NCI-H748 (cell line): ENCODE measurements at regions not wholly inside any gene's neighbourhood (a gene's known extent, or its start where the extent isn't known, plus 50 kb on each side); places are given as distances from the start of the nearest gene placed in this dataset.

Experiments
- DNase-seq: peaks from one replicate; lab custom pipeline; 2025; ENCODE audit not compliant: unreplicated experiment; lab: John Stamatoyannopoulos, UW

- no peak for DNase-seq
These were observed 215.4 kb upstream of the PGRMC2 start for GRCh38 chr4:128502818-128503527.

DNA sequence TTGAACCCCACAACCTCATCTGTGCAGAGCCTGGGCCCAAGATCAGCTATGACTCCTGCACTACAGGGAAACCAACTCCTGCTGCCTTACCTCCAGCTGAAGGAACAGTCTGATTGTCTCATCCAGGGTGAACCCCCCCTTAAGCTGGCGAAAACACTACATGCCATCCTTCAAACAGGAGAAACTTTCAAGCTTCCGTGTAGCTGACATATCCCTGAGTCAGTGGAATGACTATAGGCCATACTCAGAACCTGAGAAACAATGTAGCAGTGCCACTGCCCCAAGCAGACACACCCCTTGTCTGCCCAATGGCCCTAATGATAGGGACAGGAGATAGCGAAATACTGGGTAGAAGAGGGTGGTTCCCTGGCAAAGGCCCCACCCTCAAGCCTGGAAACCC, 213.6 kb upstream of the PGRMC2 start:
- no peak for DNase-seq

DNA sequence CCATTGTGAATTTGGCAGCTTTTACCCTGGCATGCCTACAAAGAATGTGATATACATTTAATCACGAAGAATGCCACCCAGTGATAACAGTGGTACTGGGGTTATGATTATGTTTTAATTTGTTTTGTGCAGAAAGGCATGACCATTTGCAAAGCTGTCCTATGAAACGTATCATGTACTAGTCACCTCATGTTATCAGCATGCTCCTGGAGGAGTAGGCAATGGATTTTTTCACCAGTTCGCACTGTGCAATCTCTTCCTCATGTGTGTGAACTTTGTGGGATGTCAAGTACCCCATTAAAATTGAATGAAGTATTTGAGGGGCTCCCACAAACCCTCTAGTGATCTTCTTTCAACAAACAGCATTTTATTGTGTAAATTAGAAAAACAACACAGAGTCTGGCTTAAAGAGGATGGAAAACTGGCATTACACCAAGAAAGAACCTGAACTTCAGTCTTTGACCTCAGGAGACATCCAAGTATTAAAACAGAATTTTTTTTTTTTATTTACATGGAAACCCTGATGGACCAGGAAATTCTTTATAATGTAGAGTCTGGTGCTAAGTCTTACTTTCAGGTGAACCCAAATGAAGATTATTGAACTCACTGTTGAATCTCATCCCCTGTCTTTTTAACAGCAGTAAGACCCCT, 200.6 kb upstream of the PGRMC2 start:
- no peak for DNase-seq

DNA sequence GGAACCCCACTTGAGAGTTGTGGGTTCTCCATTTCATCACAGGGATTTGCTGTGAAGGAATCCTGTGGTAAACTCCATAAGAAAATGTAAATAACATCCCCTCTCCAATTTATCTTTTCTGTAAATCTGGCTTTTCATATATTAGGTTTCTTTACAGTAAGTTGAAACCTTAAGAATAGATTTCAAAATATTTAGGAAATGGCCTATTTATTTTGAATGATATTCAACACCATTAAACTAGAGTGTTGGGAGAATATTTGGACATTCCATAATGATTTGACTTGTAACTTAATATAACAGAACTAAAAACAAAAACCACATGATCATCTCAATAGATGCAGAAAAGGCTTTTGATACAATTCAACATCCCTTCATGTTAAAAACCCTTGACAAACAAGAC, 197.3 kb upstream of the PGRMC2 start:
- DNase-seq, result no peak

DNA sequence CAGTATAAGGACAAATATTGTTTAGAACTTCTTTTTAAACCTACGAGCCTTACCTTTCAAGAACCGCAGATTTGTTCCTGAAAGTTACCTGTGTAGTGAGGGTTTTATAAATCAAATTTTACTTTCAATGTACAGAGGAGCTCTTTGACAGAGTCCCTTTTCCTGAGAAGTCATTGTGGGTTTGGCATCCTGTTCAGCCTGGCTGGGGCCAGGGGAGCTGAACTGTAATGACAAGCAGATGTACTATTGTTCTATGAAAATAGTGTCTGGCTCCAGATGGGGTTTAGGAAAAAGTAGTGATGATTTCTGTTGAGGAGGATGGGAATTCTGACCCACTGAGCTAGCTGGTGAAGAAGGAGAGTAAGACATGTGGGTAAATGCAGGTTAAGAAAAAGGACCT, 196.2 kb upstream of the PGRMC2 start:
- peak; percentile 8 for DNase-seq

DNA sequence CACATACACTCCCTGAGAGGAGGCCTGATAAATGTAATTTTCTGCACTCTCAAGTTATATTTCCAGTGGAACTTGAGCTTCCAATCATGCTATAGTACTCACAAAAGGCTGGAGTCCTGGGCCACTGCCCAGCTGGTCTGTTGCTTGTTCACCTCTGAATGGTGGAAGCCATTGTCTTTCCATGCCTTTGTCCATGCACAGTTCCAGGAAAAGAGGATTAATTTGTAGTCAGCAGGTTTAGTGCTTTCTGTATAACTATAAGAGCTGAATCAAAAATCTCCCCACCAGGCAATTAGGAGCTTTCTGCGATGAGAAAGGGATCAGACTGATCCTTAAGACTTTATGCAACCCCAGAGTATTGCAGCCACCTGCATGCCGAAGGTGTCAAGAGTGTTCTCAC, 195.4 kb upstream of the PGRMC2 start:
- peak; percentile 19 for DNase-seq

- no peak for DNase-seq
These were observed 194.3 kb upstream of the PGRMC2 start for GRCh38 chr4:128481752-128482480.

DNA sequence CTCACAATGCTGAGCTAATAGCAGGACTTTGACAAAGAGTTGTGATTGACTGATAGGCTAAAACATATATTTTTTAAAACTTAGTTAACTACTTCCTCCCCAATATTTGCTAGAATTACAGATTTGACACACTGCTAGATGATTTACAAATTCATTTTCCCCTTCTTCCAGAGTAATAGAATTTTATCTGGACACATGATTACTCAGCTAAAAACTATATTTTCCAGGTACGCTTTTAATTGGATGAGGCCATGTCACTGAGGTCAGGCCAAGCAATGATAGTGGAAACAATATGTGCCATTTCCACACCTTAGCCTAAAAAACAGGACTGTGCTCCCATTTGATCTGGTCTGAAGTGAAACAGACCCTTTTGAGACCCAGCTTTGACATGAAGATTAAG, 193.3 kb upstream of the PGRMC2 start:
- DNase-seq, result no peak

GRCh38 chr4:128477540-128477939, 189.9 kb upstream of the PGRMC2 start:
- DNase-seq, result no peak

DNA sequence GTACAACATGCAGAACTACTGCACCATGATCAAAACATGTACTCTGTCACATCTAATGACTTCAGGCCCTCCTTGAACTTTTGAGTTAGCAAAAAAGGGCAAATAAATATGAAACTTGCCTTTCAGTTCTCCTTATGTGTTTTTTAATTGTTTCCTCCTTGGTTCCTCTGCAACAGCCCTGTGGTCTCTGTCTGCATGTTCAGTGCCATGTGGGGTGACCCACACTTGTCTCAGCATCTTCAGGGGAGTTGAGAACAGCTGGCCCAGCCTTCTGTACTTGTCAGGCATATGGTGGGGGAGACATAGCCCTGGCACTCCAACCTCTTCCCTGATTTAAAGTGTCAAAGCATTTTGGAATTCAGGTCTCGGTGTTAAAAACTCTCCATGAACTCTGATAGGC, 188.0 kb upstream of the PGRMC2 start:
- no peak for DNase-seq

GRCh38 chr4:128471576-128471975, 184.0 kb upstream of the PGRMC2 start:
- DNase-seq, result no peak

- DNase-seq, result no peak
These were observed 183.0 kb upstream of the PGRMC2 start for GRCh38 chr4:128470492-128471053.

DNA sequence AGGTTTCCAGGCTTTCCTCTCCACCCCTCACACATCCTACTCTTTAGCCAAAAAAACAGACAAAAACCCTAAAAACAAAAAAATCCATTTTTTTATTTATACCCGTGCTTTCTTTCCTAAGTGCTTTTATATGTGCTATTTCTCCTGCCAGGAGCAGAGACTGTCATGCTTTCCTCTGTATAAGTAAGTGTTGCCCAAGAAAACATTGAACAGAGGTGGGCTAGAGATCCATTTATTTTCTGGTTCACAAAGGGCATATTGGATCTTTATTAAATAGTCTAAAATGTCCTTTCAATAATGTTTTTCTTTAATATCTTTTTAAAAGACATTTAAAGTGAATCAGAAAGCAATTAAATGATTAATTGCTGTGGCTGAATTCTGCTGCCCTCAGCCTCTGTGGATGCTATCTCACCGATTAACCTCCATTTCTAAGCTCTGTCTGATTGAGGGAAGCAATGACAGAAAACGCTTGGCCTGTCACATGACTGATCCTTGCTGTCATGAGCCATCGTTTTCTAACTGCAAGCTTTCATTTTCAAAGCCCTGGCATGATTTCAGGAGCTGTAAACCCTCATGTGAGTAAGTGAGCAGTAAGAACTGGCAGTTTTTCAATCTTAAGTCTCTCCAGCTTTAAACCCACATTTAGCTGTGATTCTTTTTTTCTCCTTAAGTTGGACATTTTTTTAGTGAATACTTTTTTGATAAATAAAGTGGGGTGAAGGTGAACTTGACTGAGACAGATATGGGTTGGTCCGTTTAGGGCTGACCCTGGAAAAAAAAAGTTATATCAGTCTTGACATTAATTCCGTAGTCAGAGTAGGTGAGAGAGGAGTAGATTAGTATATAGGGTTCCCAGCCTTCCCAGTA, 180.7 kb upstream of the PGRMC2 start:
- DNase-seq, result no peak

GRCh38 chr4:128465523-128465922, 177.9 kb upstream of the PGRMC2 start:
- DNase-seq, result no peak

DNA sequence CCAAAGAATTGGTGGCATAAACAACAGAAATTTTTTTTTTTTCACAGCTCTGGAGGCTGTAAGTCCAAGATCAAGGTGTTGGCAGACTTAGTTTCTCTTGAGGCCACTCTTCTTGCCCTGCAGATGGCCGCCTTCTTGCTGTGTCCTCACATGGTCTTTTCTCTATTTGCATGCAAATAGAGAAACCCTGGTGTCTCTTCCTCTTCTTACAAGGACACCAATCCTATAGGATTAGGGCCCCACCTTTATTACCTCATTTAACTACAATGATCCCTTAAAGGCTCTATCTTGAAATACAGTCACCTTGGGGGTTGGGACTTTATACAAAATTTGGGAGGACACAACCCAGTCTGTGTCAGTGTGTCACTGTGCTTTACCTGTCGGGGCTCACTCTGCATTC, 175.4 kb upstream of the PGRMC2 start:
- no peak for DNase-seq

- DNase-seq, result no peak
These were observed 174.6 kb upstream of the PGRMC2 start for GRCh38 chr4:128462103-128462783.

DNA sequence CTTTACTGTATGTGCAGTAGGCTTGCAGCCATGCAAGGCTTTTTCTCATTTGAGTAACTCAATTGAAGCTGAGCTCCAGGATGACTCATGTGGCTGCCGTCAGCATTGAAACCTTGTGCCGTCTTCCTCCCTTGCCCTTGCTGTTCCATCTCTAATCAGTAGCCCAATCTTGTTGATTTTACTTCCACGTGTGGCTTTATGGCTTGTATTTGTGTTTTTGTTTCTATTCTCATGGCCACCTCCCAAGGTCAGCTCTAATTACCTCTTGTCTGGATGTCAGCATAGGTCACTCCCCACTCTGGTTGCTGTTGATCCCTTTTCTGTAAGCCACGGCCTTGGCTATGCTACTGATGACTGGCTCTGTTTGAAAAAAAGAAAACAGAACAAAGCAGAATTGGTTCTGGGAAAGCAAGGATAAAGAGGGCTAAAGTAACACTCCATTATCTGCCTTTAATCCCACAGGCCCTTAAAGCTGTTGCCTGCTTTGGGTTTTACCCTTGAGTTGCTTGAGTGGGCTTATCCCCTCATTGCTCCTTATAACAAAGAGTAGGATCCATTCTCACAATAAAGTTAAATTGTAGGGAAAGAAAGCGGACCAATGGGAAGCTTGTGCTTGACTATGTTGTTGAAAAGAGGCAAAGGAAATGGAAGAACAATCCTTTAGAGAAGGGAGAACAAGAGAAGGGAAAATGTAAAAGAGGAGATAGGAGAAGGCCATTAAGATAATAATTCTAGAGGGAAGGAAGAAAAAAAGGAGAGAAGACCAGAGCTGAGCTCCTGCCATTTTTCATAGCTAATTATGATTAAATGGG, 173.9 kb upstream of the PGRMC2 start:
- DNase-seq, result peak; percentile 18

DNA sequence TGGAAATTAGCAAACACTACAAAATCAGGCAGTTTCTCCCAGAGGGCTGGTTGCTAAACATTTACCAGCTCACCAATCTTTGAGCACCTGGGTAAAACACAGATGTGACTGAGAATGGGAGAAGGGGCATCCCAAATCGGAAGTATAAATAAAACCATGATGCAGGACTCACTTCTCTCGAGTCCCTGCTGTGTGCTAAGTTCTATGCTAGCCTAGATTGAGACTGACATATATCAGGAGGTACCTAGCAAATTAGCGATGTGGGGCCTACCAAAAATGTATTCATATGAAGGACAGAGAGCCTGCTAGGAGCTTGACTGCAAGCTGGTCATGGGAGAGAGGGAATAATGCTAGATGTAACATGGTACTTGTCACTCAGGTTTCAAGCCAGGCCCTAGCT, 171.9 kb upstream of the PGRMC2 start:
- no peak for DNase-seq

- DNase-seq, result no peak
These were observed 171.2 kb upstream of the PGRMC2 start for GRCh38 chr4:128458816-128459215.

DNA sequence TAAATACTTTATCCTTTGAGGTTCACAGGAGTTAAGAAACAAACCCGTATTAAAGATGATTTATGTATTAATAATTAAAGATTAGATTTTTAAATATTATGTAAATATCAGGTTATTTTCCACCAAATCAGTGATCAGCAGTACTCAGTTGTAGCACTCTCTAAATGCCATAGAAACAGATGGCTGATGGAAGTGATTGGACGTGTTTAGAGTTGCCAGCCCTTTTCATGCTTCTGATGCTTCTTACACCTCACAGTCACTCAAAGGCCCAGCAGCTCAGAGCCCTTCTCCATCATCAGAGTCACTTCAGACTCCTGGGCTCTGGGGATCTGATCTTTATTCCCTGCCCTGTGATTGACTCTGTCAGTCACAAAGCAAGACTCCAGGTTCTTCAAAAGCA, 170.1 kb upstream of the PGRMC2 start:
- DNase-seq, result no peak
